HG02938 (cell line): ENCODE measurements at regions not wholly inside any gene's neighbourhood (a gene's known extent, or its start where the extent isn't known, plus 50 kb on each side); places are given as distances from the start of the nearest gene placed in this dataset.
"Not testable (repeated sequence)": the region's sequence is repeated elsewhere in the genome, so short reads cannot be mapped to it uniquely, and the experiment has no call there.

Experiments used
- ATAC-seq: cut with Tn5 transposase; IDR thresholded peaks from one replicate; pipeline ENCODE4 v1.9.1; 2021; ENCODE audit warnings: mild to moderate bottlenecking, moderate library complexity; ENCODE audit not compliant: unreplicated experiment

- no peak for ATAC-seq
Observed at GRCh38 chr12:124126950-124127655, 154.1 kb downstream of the ZNF664 start.

GRCh38 chr12:124129132-124129531, 156.1 kb downstream of the ZNF664 start:
- no peak for ATAC-seq

- ATAC-seq: no peak
Observed at GRCh38 chr12:124130691-124131591, 157.9 kb downstream of the ZNF664 start.

- no peak for ATAC-seq
Observed at GRCh38 chr12:124131659-124132058, 158.6 kb downstream of the ZNF664 start.

- ATAC-seq: no peak
Observed at GRCh38 chr12:124132530-124132929, 159.5 kb downstream of the ZNF664 start.

- ATAC-seq: no peak
Observed at GRCh38 chr12:124136796-124137195, 158.1 kb upstream of the RFLNA start.

- ATAC-seq: no peak
Observed at GRCh38 chr12:124140944-124141486, 153.9 kb upstream of the RFLNA start.

GRCh38 chr12:124141611-124142010, 153.3 kb upstream of the RFLNA start:
- not testable (repeated sequence) for ATAC-seq

- no peak for ATAC-seq
Observed at GRCh38 chr12:124142395-124143035, 152.4 kb upstream of the RFLNA start.

GRCh38 chr12:124143726-124144125, 151.2 kb upstream of the RFLNA start:
- ATAC-seq: no peak

- no peak for ATAC-seq
Observed at GRCh38 chr12:124144531-124145194, 150.2 kb upstream of the RFLNA start.

GRCh38 chr12:124147027-124147426, 147.9 kb upstream of the RFLNA start:
- ATAC-seq: no peak

- ATAC-seq: peak; percentile 71
Observed at GRCh38 chr12:124147575-124147974, 147.3 kb upstream of the RFLNA start.

GRCh38 chr12:124148481-124149273, 146.2 kb upstream of the RFLNA start:
- no peak for ATAC-seq

GRCh38 chr12:124149287-124149686, 145.6 kb upstream of the RFLNA start:
- ATAC-seq: no peak

GRCh38 chr12:124150168-124150567, 144.7 kb upstream of the RFLNA start:
- no peak for ATAC-seq

- no peak for ATAC-seq
Observed at GRCh38 chr12:124151583-124151982, 143.3 kb upstream of the RFLNA start.

- ATAC-seq: no peak
Observed at GRCh38 chr12:124152731-124153130, 142.2 kb upstream of the RFLNA start.

- no peak for ATAC-seq
Observed at GRCh38 chr12:124153392-124153791, 141.5 kb upstream of the RFLNA start.

- no peak for ATAC-seq
Observed at GRCh38 chr12:124157406-124157805, 137.5 kb upstream of the RFLNA start.
